ENCODE measurements at regions not wholly inside any gene's neighbourhood (a gene's known extent, or its start where the extent isn't known, plus 50 kb on each side); places are given as distances from the start of the nearest gene placed in this dataset.

DNA sequence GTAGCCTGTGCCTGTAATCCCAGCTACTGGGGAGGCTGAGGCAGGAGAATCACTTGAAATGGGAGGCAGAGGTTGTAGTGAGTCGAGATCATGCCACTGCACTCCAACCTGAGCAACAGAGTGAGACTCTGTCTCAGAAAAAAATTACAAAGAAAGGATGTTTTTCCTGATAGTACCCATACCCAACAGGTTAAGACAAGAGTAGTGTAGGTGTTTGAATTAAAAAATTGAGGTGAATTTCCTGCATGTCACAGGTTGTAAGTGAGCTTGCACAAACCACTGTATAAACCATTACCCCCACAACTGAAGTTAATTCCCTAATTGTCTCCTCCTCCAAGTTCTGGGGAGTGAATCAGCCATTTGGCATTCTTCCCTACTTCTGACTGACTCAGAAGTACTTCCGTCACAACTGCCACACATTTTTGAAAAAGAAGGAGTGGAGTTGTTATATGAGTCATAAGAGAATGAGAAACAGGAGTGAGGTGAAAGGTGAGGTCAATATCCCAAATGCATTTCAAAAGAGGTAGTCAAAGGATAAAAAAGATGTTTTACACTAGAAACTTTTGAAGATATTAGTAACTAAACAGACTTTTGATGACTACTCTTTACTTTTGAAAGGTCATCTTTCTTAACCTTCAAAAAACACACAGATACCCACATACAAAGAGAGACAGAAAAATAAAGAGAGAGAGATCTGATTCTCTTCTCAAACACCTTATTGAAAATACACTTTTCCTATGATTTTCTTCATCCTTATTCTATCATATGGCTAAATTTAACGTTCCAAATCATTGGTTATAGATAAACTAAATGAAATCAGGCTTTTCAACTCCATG is 134.5 kb downstream of the BTC start:
- no peaks in the 10 kb centered on the region for H3K9me3 ChIP-seq (ENCODE audit: low read length)
- H3K4me3 ChIP-seq (ENCODE audit: low read depth, low read length, poor library complexity, severe bottlenecking): no peak overlapping the region
- no peak for TF ChIP-seq CTCF (conservative IDR thresholded peaks at IDR 0.05; ENCODE audit: low read length)
- TF ChIP-seq EZH2phosphoT487 (IDR thresholded peaks at IDR 0.05; ENCODE audit: borderline replicate concordance, low read depth, low read length): no peak
- intact Hi-C loops (cut with micrococcal nuclease; ENCODE audit: unreplicated experiment): no loop called here
- H4K20me1 ChIP-seq (ENCODE audit: insufficient read depth, low read length): no peaks in the 10 kb centered on the region
- H3K4me2 ChIP-seq (ENCODE audit: low read length): no peak overlapping the region
- H3K4me1 ChIP-seq (ENCODE audit: insufficient read depth, low read length, poor library complexity, severe bottlenecking): no peaks in the 10 kb centered on the region
- POLR2A ChIA-PET: no interaction called here
- H3K27ac ChIP-seq (ENCODE audit: low read depth, low read length, poor library complexity, severe bottlenecking): no peak overlapping the region
- DNase-seq (ENCODE audit: low spot score): no peak
- BruUV-seq (replicated peaks): no TSS peak
- no peaks in the 10 kb centered on the region for H3K36me3 ChIP-seq (ENCODE audit: insufficient read depth, low read length)
- H2AFZ ChIP-seq (ENCODE audit: low read length): no peak overlapping the region
- no peaks in the 10 kb centered on the region for H3K79me2 ChIP-seq (ENCODE audit: insufficient read depth, low read depth, low read length)
- no peaks in the 10 kb centered on the region for H3K9me2 ChIP-seq (ENCODE audit: insufficient read depth, low read length)
- CTCF ChIA-PET (ENCODE audit: unreplicated experiment): no interaction called here

DNA sequence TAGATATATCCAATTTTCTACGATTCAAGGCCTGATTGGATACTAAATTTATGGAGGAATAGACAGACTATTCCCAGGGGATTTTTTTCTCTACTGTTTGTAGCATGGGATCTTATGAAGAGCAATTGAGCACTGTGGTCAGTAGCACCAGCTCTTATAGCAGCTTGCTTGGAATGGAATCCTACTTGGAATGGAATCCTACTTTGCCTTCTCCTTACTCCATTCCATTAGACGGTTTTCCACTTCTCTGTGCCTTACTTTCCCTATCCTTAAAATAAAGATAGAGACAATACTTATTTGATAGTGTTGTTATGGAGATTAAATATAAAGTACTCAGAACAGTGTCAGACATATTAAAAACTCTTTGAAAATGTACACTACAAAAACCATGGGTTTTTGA is 133.5 kb downstream of the BTC start:
- ChIA-PET POLR2A (no interaction called here), CTCF (ENCODE audit: unreplicated experiment) (no interaction called here)
- TF ChIP-seq EZH2phosphoT487 (IDR thresholded peaks at IDR 0.05; ENCODE audit: borderline replicate concordance, low read depth, low read length) (no peak), CTCF (conservative IDR thresholded peaks at IDR 0.05; ENCODE audit: low read length) (no peak)
- no peak overlapping the region for H3K4me2 ChIP-seq (ENCODE audit: low read length)
- no peaks in the 10 kb centered on the region for H3K36me3 ChIP-seq (ENCODE audit: insufficient read depth, low read length)
- no peaks in the 10 kb centered on the region for H4K20me1 ChIP-seq (ENCODE audit: insufficient read depth, low read length)
- H3K27ac ChIP-seq (ENCODE audit: low read depth, low read length, poor library complexity, severe bottlenecking): no peak overlapping the region
- no TSS peak for BruUV-seq (replicated peaks)
- no peaks in the 10 kb centered on the region for H3K4me1 ChIP-seq (ENCODE audit: insufficient read depth, low read length, poor library complexity, severe bottlenecking)
- H3K79me2 ChIP-seq (ENCODE audit: insufficient read depth, low read depth, low read length): no peaks in the 10 kb centered on the region
- no peak for DNase-seq (ENCODE audit: low spot score)
- H2AFZ ChIP-seq (ENCODE audit: low read length): no peak overlapping the region
- no peaks in the 10 kb centered on the region for H3K9me3 ChIP-seq (ENCODE audit: low read length)
- H3K9me2 ChIP-seq (ENCODE audit: insufficient read depth, low read length): no peaks in the 10 kb centered on the region
- no peak overlapping the region for H3K4me3 ChIP-seq (ENCODE audit: low read depth, low read length, poor library complexity, severe bottlenecking)
- intact Hi-C loops (cut with micrococcal nuclease; ENCODE audit: unreplicated experiment): no loop called here

- TF ChIP-seq CTCF (conservative IDR thresholded peaks at IDR 0.05; ENCODE audit: low read length) (no peak), EZH2phosphoT487 (IDR thresholded peaks at IDR 0.05; ENCODE audit: borderline replicate concordance, low read depth, low read length) (no peak)
- H3K4me3 ChIP-seq (ENCODE audit: low read depth, low read length, poor library complexity, severe bottlenecking): no peak overlapping the region
- no peaks in the 10 kb centered on the region for H4K20me1 ChIP-seq (ENCODE audit: insufficient read depth, low read length)
- no TSS peak for BruUV-seq (replicated peaks)
- no peaks in the 10 kb centered on the region for H3K4me1 ChIP-seq (ENCODE audit: insufficient read depth, low read length, poor library complexity, severe bottlenecking)
- H3K79me2 ChIP-seq (ENCODE audit: insufficient read depth, low read depth, low read length): no peaks in the 10 kb centered on the region
- no peak overlapping the region for H3K27ac ChIP-seq (ENCODE audit: low read depth, low read length, poor library complexity, severe bottlenecking)
- H2AFZ ChIP-seq (ENCODE audit: low read length): no peak overlapping the region
- ChIA-PET CTCF (ENCODE audit: unreplicated experiment) (no interaction called here), POLR2A (interaction anchor here (0.7 kb wide), 2 partner anchors 40 to 129 kb away, joined by 3 to 5 read pairs; no protein-coding TSS in a partner anchor)
- H3K4me2 ChIP-seq (ENCODE audit: low read length): no peak overlapping the region
- H3K36me3 ChIP-seq (ENCODE audit: insufficient read depth, low read length): no peaks in the 10 kb centered on the region
- no peaks in the 10 kb centered on the region for H3K9me2 ChIP-seq (ENCODE audit: insufficient read depth, low read length)
- no peak for DNase-seq (ENCODE audit: low spot score)
- intact Hi-C loops (cut with micrococcal nuclease; ENCODE audit: unreplicated experiment): no loop called here
- no peaks in the 10 kb centered on the region for H3K9me3 ChIP-seq (ENCODE audit: low read length)
These were observed 132.7 kb downstream of the BTC start for GRCh38 chr4:74661427-74662201.

Data from OCI-LY7 (cell line).